HepG2 (cell line): ENCODE measurements at regions not wholly inside any gene's neighbourhood (a gene's known extent, or its start where the extent isn't known, plus 50 kb on each side); places are given as distances from the start of the nearest gene placed in this dataset.

Experiments used
- CSRNP2 ChIP-seq: sonication (generic); formaldehyde crosslinking; conservative IDR thresholded peaks from 2 replicates; pipeline ENCODE4 v1.8.0; 2022; ENCODE audit warnings: low read depth, missing genetic modification reagents
- KLF12 ChIP-seq: sonication (generic); formaldehyde crosslinking; IDR thresholded peaks from 2 replicates; pipeline ENCODE4 v1.4.0; 2020; ENCODE audit warnings: missing genetic modification reagents, borderline replicate concordance
- NFE2 ChIP-seq: sonication (generic); formaldehyde crosslinking; IDR thresholded peaks from 2 replicates; pipeline ENCODE4 v1.4.0; 2020; ENCODE audit warnings: missing genetic modification reagents
- SCMH1 ChIP-seq: sonication (generic); formaldehyde crosslinking; IDR thresholded peaks from 2 replicates; pipeline ENCODE4 v1.9.0; 2021; ENCODE audit warnings: missing genetic modification reagents, mild to moderate bottlenecking, borderline replicate concordance
- STAT5B ChIP-seq: sonication (generic); formaldehyde crosslinking; IDR thresholded peaks from 2 replicates; pipeline ENCODE4 v1.4.0; 2020; ENCODE audit warnings: missing genetic modification reagents
- ZMAT5 ChIP-seq: sonication (generic); formaldehyde crosslinking; IDR thresholded peaks from 2 replicates; pipeline ENCODE4 v1.5.0; 2020; ENCODE audit warnings: mild to moderate bottlenecking, low read depth, missing genetic modification reagents, borderline replicate concordance
- ZNF121 ChIP-seq: sonication (generic); formaldehyde crosslinking; IDR thresholded peaks from 2 replicates; pipeline ENCODE4 v1.5.0; 2020; ENCODE audit warnings: mild to moderate bottlenecking, missing genetic modification reagents
- ZNF687 ChIP-seq: sonication (generic); formaldehyde crosslinking; IDR thresholded peaks from 2 replicates; pipeline ENCODE4 v1.5.1; 2020; ENCODE audit warnings: mild to moderate bottlenecking, missing genetic modification reagents, moderate library complexity
- ZNF800 ChIP-seq: sonication (generic); formaldehyde crosslinking; IDR thresholded peaks from 2 replicates; pipeline ENCODE4 v1.4.0; 2020; ENCODE audit warnings: missing genetic modification reagents

GRCh38 chr14:85295318-85295717, 234.6 kb upstream of the FLRT2 start (continued):
- no peak for TF ChIP-seq ZMAT5 (CRISPR knock-in tag)
- TF ChIP-seq SCMH1 (CRISPR knock-in tag): no peak
- TF ChIP-seq KLF12 (CRISPR knock-in tag): no peak
- no peak for TF ChIP-seq CSRNP2 (CRISPR knock-in tag)
- no peak for TF ChIP-seq ZNF121
- TF ChIP-seq ZNF800: no peak
- TF ChIP-seq STAT5B (CRISPR knock-in tag): no peak
- no peak for TF ChIP-seq NFE2 (CRISPR knock-in tag)
- TF ChIP-seq ZNF687 (CRISPR knock-in tag): no peak
